ENCODE measurements at regions not wholly inside any gene's neighbourhood (a gene's known extent, or its start where the extent isn't known, plus 50 kb on each side); places are given as distances from the start of the nearest gene placed in this dataset.
"Not testable (repeated sequence)": the region's sequence is repeated elsewhere in the genome, so short reads cannot be mapped to it uniquely, and the experiment has no call there.

GRCh38 chr3:118781839-118782238 is 252.8 kb downstream of the IGSF11 start:
- intact Hi-C loops (cut with DNase I), result no loop called here
- ATAC-seq, result no peak
- DNase-seq (ENCODE audit: low spot score), result no peak

- no peak for ATAC-seq
- no peak for DNase-seq (ENCODE audit: low spot score)
- intact Hi-C loops (cut with DNase I), result no loop called here
These were observed 251.9 kb downstream of the IGSF11 start for GRCh38 chr3:118782755-118783202.

DNA sequence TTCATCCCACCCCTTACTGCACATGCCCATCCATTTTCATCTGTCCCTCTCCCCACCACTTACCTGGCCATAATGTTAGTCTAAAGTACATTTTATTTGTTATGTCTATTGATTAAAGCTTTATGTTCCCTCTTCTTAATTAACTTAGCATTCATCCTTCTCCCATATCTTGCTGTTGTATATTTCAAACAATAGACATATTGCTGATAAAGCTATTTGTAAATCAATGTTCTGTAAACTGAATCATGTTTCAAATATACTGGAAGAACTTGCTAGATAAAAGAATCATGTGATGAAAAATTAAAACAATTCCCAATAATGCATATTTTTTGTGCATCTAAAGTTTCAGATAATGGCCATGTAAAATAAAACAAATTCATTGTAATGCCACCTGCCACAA is 249.2 kb downstream of the IGSF11 start:
- ATAC-seq (no peak), DNase-seq (ENCODE audit: low spot score) (no peak)
- intact Hi-C loops (cut with DNase I), result no loop called here

DNA sequence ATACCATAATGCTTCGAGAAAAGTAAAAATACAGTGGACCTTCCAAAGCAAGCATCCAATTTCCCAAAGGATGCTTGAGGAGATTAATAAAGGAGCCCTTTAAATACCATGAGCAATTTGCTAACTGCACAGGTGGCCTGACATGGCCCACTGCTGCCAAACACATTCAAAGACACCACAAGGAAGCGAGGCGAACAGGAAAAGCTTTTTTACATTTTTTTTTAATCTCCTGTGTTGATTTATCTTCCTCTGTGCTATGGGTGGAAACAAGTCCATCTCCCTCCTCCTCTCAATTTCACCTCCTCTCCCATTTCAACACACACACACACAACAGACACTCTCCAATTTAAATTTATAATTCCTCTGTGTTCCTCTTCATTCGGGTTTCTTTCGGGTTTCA is 243.4 kb downstream of the IGSF11 start:
- no peak for ATAC-seq
- intact Hi-C loops (cut with DNase I), result no loop called here
- DNase-seq (ENCODE audit: low spot score), result no peak

DNA sequence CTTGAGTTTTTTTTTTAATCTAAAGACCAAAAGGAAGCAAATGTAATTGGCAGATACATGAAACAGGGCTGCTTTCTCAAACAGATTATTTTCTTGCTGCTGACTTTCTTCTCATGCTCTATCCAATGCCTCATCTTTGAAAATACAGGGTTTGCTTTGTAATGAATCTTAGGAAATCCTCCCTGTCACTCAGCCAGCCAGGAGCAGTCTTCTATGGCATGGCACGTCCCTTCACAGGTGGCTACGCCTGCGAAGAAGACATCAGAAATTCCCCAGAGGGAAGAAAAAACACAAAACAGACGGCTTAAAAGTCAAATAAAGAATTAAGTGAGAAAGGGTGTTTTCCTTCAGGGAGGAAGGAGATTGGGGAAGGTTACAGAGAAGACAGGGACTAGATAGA is 242.5 kb downstream of the IGSF11 start:
- no peak for ATAC-seq
- DNase-seq (ENCODE audit: low spot score), result no peak

DNA sequence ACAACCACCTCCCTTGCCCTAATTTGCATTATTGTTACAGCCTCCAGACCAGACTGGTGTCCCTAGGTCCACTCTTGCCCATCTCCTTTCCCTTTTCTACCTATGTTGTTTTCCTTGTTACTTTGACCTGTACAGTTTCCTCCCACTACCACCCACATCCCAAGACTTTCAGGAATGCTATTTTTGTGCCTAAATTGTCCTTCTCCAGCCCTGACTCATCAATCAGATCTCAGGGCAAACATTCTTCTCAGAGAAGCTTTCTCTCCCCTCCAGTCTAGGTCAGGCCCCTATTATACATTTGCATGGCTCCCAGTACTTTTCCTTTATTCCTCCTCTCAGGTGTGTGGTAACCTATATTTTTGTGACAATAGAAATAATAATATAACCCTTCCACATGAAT is 241.5 kb downstream of the IGSF11 start:
- ATAC-seq, result no peak
- intact Hi-C loops (cut with DNase I), result no loop called here
- no peak for DNase-seq (ENCODE audit: low spot score)

More for the DNA sequence above, 242.5 kb downstream of the IGSF11 start:
- intact Hi-C loops (cut with DNase I), result no loop called here

GRCh38 chr3:118799303-118799702 is 235.3 kb downstream of the IGSF11 start:
- intact Hi-C loops (cut with DNase I), result no loop called here
- no peak for ATAC-seq
- no peak for DNase-seq (ENCODE audit: low spot score)

- no peak for ATAC-seq
- intact Hi-C loops (cut with DNase I), result loop anchor here (5.0 kb wide), 1 partner anchor 1475 kb away; no protein-coding TSS in a partner anchor
- no peak for DNase-seq (ENCODE audit: low spot score)
These were observed 232.7 kb downstream of the IGSF11 start for GRCh38 chr3:118801899-118802298.

DNA sequence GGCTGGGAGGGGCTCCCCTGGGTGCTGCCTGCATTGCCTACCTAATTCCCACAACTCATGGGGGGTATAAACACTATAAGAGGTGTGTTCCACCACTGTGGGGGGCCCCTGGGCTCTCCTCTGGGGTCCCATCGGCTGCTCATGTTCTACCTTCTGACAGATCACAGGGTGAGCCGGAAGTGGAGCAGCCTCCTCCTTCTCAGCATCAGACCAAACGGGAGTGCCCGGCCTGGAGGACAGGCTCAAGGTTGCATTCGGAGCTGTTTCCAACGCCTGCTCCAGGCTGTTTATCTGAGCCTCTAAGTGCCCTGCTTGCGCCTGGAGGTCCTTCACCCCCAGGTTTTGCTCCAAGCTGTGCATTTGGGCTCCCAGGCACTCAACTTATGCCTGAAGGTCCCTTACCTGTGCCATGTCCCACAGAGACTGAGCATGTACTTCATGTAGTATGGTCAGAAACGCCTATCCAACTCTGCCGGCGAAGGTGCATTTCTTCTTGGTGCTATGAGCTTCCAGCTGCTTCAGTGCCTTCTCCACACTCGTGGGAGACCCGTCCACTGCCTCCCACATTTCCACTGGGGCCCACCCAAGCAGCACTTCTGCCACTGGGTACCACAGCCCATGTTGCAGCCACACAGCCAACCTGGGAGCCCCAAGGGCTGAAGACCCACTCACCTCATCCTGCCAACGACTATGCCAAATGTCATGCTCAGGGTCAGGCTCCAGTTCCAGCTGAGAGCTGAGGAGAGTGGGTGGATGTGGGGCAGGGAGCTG is 232.1 kb downstream of the IGSF11 start:
- DNase-seq (ENCODE audit: low spot score) (no peak), ATAC-seq (no peak)
- intact Hi-C loops (cut with DNase I), result loop anchor here (5.0 kb wide), 1 partner anchor 1475 kb away; no protein-coding TSS in a partner anchor

DNA sequence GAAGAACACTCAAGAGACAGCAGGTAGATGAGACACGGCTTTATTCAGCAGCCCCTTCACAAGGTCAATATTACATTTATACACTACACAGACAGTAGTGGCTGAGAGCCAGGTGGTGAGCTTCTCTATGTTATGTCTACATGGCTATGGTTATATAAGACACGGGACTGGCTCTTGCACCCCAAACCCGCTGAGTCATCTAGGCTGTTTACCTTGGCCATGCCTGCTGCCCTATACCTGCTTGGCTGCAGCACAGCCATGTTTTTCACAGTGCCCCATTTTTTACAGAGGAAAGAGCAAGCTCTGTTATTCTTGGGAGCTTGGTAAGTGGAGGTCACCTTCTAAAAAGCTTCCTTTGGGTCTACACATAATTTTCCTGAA is 231.6 kb downstream of the IGSF11 start:
- intact Hi-C loops (cut with DNase I), result loop anchor here (5.0 kb wide), 1 partner anchor 1476 kb away; no protein-coding TSS in a partner anchor
- DNase-seq (ENCODE audit: low spot score) (no peak), ATAC-seq (no peak)

DNA sequence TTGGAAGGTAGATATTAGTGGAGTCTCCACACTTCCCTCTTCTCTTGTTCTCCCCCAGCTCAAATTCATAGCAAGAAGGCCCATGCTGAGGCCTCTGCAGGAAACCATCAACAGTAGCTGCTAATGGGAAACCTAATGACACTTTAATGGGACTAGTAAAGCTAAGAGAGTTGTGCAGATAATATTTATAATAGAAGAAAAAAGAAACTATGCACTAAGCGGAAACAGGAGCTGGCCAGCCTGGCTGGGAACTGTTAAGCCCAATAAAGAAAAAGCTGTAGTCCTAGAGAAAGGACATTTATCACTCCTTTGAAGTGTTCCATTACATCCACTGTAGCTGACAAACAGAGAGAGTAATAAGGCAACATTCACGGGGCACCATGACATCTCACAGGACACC is 229.6 kb downstream of the IGSF11 start:
- DNase-seq (ENCODE audit: low spot score), result no peak
- no peak for ATAC-seq
- intact Hi-C loops (cut with DNase I), result no loop called here

DNA sequence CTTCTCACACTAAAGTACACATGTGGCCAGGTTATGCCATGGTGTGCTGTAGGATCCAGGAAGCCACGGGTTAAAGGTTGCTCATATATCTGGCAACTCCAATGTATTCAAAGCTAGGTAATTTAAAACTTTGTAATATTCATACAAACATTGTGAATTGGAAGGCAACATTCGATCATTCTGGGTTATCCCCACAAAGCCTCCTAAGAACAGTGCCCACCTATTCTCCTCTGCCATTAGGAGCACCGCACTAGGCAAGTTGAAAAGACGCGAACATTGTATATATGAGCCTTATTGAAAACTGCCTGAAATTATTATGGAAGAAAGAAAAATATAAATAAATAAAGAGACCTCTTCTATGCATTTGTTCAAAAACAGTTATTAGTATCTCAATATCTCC is 228.2 kb downstream of the IGSF11 start:
- ATAC-seq (no peak), DNase-seq (ENCODE audit: low spot score) (no peak)
- intact Hi-C loops (cut with DNase I), result no loop called here

DNA sequence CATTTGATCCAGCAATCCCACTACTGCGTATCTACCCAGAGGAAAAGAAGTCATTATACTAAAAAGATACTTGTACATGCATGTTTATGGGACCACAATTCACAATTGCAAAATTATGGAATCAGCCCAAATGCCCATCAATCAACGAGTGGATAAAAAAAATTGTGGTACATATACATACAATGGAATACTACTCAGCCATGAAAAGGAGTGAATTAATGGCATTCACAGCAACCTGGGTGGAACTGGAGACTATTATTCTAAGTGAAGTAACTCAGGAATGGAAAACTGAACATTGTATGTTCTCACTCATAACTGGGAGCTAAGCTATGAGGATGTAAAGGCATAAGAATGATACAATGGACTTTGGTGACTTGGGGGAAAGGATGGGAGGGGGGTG is 227.3 kb downstream of the IGSF11 start:
- intact Hi-C loops (cut with DNase I); ATAC-seq; DNase-seq (ENCODE audit: low spot score): not testable (repeated sequence)

GRCh38 chr3:118808723-118809122 is 225.9 kb downstream of the IGSF11 start:
- no peak for DNase-seq (ENCODE audit: low spot score)
- intact Hi-C loops (cut with DNase I), result no loop called here
- no peak for ATAC-seq

- ATAC-seq, result no peak
- intact Hi-C loops (cut with DNase I), result no loop called here
These were observed 224.7 kb downstream of the IGSF11 start for GRCh38 chr3:118809696-118810498.

GRCh38 chr3:118810499-118811035 is 224.1 kb downstream of the IGSF11 start:
- intact Hi-C loops (cut with DNase I), result no loop called here
- ATAC-seq (no peak), DNase-seq (ENCODE audit: low spot score) (no peak)

More at GRCh38 chr3:118809696-118810498, 224.7 kb downstream of the IGSF11 start:
- DNase-seq (ENCODE audit: low spot score), result no peak

GRCh38 chr3:118811236-118811732 is 223.4 kb downstream of the IGSF11 start:
- ATAC-seq (no peak), DNase-seq (ENCODE audit: low spot score) (no peak)
- intact Hi-C loops (cut with DNase I), result no loop called here

DNA sequence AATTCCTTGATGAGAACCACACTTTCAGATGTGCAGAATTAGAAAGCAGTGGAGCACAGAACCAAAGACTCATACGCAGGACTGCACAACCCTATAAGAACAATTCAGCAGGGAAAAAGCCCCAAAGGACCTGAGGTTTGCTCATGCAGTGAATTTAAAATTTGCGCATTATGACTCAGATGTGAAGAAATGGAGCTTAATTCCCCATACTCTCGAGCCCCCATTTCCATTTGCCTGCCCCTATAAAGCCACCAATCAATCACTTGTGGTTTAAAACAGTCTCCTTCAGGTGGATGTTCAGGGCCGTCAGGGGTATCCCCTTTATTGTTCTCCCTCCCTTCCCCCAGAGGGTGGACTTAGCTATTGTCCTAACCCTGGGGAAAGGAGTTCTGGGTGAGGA is 221.2 kb downstream of the IGSF11 start:
- no peak for DNase-seq (ENCODE audit: low spot score)
- no peak for ATAC-seq
- intact Hi-C loops (cut with DNase I), result no loop called here

GRCh38 chr3:118817748-118818165 is 216.9 kb downstream of the IGSF11 start:
- intact Hi-C loops (cut with DNase I), result no loop called here

GRCh38 chr3:118818386-118818785 is 216.3 kb downstream of the IGSF11 start:
- intact Hi-C loops (cut with DNase I), result no loop called here
- no peak for DNase-seq (ENCODE audit: low spot score)
- no peak for ATAC-seq

More at GRCh38 chr3:118817748-118818165, 216.9 kb downstream of the IGSF11 start:
- ATAC-seq, result no peak
- no peak for DNase-seq (ENCODE audit: low spot score)

All from sciatic nerve (tissue), 2 donors.